H1 (cell line): ENCODE measurements at regions not wholly inside any gene's neighbourhood (a gene's known extent, or its start where the extent isn't known, plus 50 kb on each side); places are given as distances from the start of the nearest gene placed in this dataset.

Experiments used
- CTCF ChIA-PET: fragments of 300-600 bp; sonication (Branson Sonifier 250); formaldehyde crosslinking; loops from one replicate; lab custom pipeline; 2021; ENCODE audit not compliant: partially characterized antibody; lab: Charles Lee
- POLR2A ChIA-PET: fragments of 300-600 bp; sonication (Branson Sonifier 250); formaldehyde crosslinking; loops from one replicate; lab custom pipeline; 2021; ENCODE audit warnings: inconsistent platforms; ENCODE audit not compliant: partially characterized antibody; lab: Charles Lee
- DNase-seq, 2 experiments: peaks; one replicate each; pipeline versions ENCODE4 v3.0.0 to v3.0.0-alpha.2; 2010 to 2022; ENCODE audit warnings: low spot score in 2 of 2, low read depth in 1 of 2, mixed read lengths in 1 of 2
- FAIRE-seq: peaks from 2 replicates; lab custom pipeline; 2011; peaks lifted over from hg19 to GRCh38; lab: Jason Lieb, UNC
- H2AFZ ChIP-seq: 2 replicates; pipeline ENCODE4 v1.8.1; 2012; ENCODE audit warnings: low read length, inconsistent platforms
- H2AK5ac ChIP-seq: 2 replicates; pipeline ENCODE4 v1.6.1; 2013; ENCODE audit warnings: low read depth, low read length
- H2BK120ac ChIP-seq: replicated peaks from 2 replicates; pipeline ENCODE3; 2013; ENCODE audit warnings: low read depth, low read length, inconsistent platforms
- H2BK12ac ChIP-seq: 2 replicates; pipeline ENCODE4 v1.6.1; 2013; ENCODE audit warnings: low read depth, low read length
- H2BK15ac ChIP-seq: 2 replicates; pipeline ENCODE4 v1.6.1; 2013; ENCODE audit warnings: low read length
- H2BK20ac ChIP-seq: 2 replicates; pipeline ENCODE4 v1.6.1; 2013; ENCODE audit warnings: low read length
- H2BK5ac ChIP-seq: 2 replicates; pipeline ENCODE4 v1.6.1; 2013; ENCODE audit warnings: low read depth, low read length
- H3K14ac ChIP-seq: 2 replicates; pipeline ENCODE4 v1.6.1; 2013; ENCODE audit warnings: inconsistent platforms; ENCODE audit not compliant: insufficient read length
- H3K18ac ChIP-seq: 2 replicates; pipeline ENCODE4 v1.6.1; 2013; ENCODE audit warnings: low read length; ENCODE audit errors: extremely low read depth
- H3K23ac ChIP-seq: 2 replicates; pipeline ENCODE4 v1.6.1; 2013; ENCODE audit warnings: inconsistent platforms; ENCODE audit not compliant: insufficient read length
- H3K23me2 ChIP-seq: 2 replicates; pipeline ENCODE4 v1.6.1; 2013; ENCODE audit warnings: low read depth, low read length
- H3K27ac ChIP-seq: 2 replicates; pipeline ENCODE4 v1.6.1; 2011; ENCODE audit warnings: low read depth, low read length, inconsistent platforms
- H3K27me3 ChIP-seq, 4 experiments: replicated peaks in 1 of 4; 1 replicate in 1 of 4; 2 replicates in 3 of 4; pipeline versions ENCODE4 v1.6.1 to v1.8.1; 2011 to 2013; ENCODE audit warnings: low read length in 3 of 4, mild to moderate bottlenecking in 3 of 4, inconsistent platforms in 2 of 4, mixed read lengths in 2 of 4, moderate library complexity in 1 of 4; ENCODE audit not compliant: control insufficient read depth in 3 of 4, insufficient read depth in 3 of 4; ENCODE audit errors: extremely low read depth in 1 of 4
- H3K36me3 ChIP-seq, 4 experiments: 2 replicates each; pipeline versions ENCODE4 v1.6.1 to v1.8.1; 2011 to 2013; ENCODE audit warnings: mild to moderate bottlenecking in 4 of 4, low read length in 3 of 4, moderate library complexity in 2 of 4, control low read depth in 1 of 4, inconsistent platforms in 1 of 4; ENCODE audit not compliant: insufficient read depth in 4 of 4, control insufficient read depth in 2 of 4
- H3K4ac ChIP-seq: replicated peaks from 2 replicates; pipeline ENCODE3; 2013; ENCODE audit warnings: low read length, low read depth, mixed read lengths, inconsistent platforms; ENCODE audit not compliant: insufficient read length
- H3K4me1 ChIP-seq, 4 experiments: replicated peaks in 1 of 4; 1 replicate in 1 of 4; 2 replicates in 3 of 4; pipeline versions ENCODE4 v1.6.1 to v1.8.1; 2011 to 2013; ENCODE audit warnings: low read length in 3 of 4, inconsistent platforms in 2 of 4, mixed read lengths in 1 of 4; ENCODE audit not compliant: insufficient read depth in 4 of 4, control insufficient read depth in 3 of 4
- H3K4me2 ChIP-seq, 2 experiments: 2 replicates each; pipeline versions ENCODE4 v1.6.1 to v1.8.1; 2011 to 2013; ENCODE audit warnings: low read depth in 2 of 2, low read length in 2 of 2, control low read depth in 1 of 2, inconsistent platforms in 1 of 2, mild to moderate bottlenecking in 1 of 2; ENCODE audit not compliant: insufficient read depth in 1 of 2
- H3K4me3 ChIP-seq, 4 experiments: fragments of 200-600, 300-600 bp in 1 of 4; sonication (generic), shearing (Covaris generic), sonication (Bioruptor Twin) in 1 of 4; 2 replicates each; pipeline versions ENCODE4 v1.5.1 to v1.8.1; 2011 to 2016; ENCODE audit warnings: low read length in 4 of 4, low read depth in 3 of 4, control low read depth in 2 of 4, inconsistent platforms in 2 of 4, mild to moderate bottlenecking in 2 of 4, mixed read lengths in 1 of 4, moderate library complexity in 1 of 4; ENCODE audit not compliant: insufficient read depth in 2 of 4; ENCODE audit errors: extremely low read depth in 1 of 4
- H3K56ac ChIP-seq: replicated peaks from 2 replicates; pipeline ENCODE3; 2013; ENCODE audit warnings: low read depth, mild to moderate bottlenecking, mixed read lengths, low read length, inconsistent platforms; ENCODE audit not compliant: insufficient read length
- H3K79me1 ChIP-seq: 2 replicates; pipeline ENCODE4 v1.6.1; 2013; ENCODE audit warnings: low read depth, low read length, control low read depth
- H3K79me2 ChIP-seq, 2 experiments: 2 replicates each; pipeline versions ENCODE4 v1.6.1 to v1.8.1; 2012 to 2013; ENCODE audit warnings: low read length in 2 of 2, mild to moderate bottlenecking in 2 of 2, inconsistent platforms in 1 of 2; ENCODE audit not compliant: insufficient read depth in 2 of 2, control insufficient read depth in 1 of 2
- H3K9ac ChIP-seq, 4 experiments: replicated peaks in 1 of 4; 1 replicate in 1 of 4; 2 replicates in 3 of 4; pipeline versions ENCODE4 v1.6.1 to v1.8.1; 2011 to 2013; ENCODE audit warnings: low read depth in 3 of 4, low read length in 3 of 4, control low read depth in 2 of 4, mild to moderate bottlenecking in 2 of 4, moderate library complexity in 2 of 4, inconsistent platforms in 1 of 4; ENCODE audit errors: extremely low read depth in 1 of 4
- H3K9me3 ChIP-seq, 2 experiments: 2 replicates each; pipeline versions ENCODE4 v1.6.1 to v1.8.1; 2012 to 2013; ENCODE audit warnings: mild to moderate bottlenecking in 2 of 2, moderate library complexity in 2 of 2, control low read depth in 1 of 2, inconsistent platforms in 1 of 2, low read depth in 1 of 2, low read length in 1 of 2, mixed read lengths in 1 of 2; ENCODE audit not compliant: insufficient read depth in 2 of 2
- H4K20me1 ChIP-seq, 2 experiments: replicated peaks in 1 of 2; 2 replicates each; pipeline versions ENCODE3 to v1.8.1; 2011 to 2013; ENCODE audit warnings: inconsistent platforms in 2 of 2, low read length in 2 of 2, mild to moderate bottlenecking in 1 of 2; ENCODE audit not compliant: insufficient read depth in 2 of 2, control insufficient read depth in 1 of 2
- H4K5ac ChIP-seq: 2 replicates; pipeline ENCODE4 v1.6.1; 2013; ENCODE audit warnings: low read length, low read depth, mixed read lengths, inconsistent platforms; ENCODE audit not compliant: insufficient read length
- H4K8ac ChIP-seq: 2 replicates; pipeline ENCODE4 v1.8.0; 2013; ENCODE audit warnings: mild to moderate bottlenecking, moderate library complexity, low read length, inconsistent platforms; ENCODE audit not compliant: insufficient read depth; ENCODE audit errors: extremely low read depth
- H4K91ac ChIP-seq: replicated peaks from 2 replicates; pipeline ENCODE3; 2013; ENCODE audit warnings: low read length, mixed read lengths, inconsistent platforms; ENCODE audit not compliant: insufficient read length
- HDAC2 ChIP-seq, 2 experiments: fragments of 300-600 bp in 1 of 2; sonication (generic) in 1 of 2; IDR thresholded peaks; 2 replicates each; pipeline ENCODE4 v1.6.1; 2011 to 2012; ENCODE audit warnings: low read depth in 2 of 2, low read length in 2 of 2, mild to moderate bottlenecking in 2 of 2, moderate library complexity in 2 of 2, borderline replicate concordance in 1 of 2, inconsistent platforms in 1 of 2
- POLR2AphosphoS5 ChIP-seq: IDR thresholded peaks from 2 replicates; pipeline ENCODE4 v1.6.1; 2011; ENCODE audit warnings: low read depth, low read length
- RFX5 ChIP-seq: IDR thresholded peaks from 2 replicates; pipeline ENCODE4 v1.6.1; 2011; ENCODE audit warnings: low read depth, low read length, improper control_type of control experiment, borderline replicate concordance
- SRF ChIP-seq: IDR thresholded peaks from 2 replicates; pipeline ENCODE4 v1.6.1; 2011; ENCODE audit warnings: mild to moderate bottlenecking, low read depth, low read length, moderate library complexity
- YY1 ChIP-seq: IDR thresholded peaks from 2 replicates; pipeline ENCODE4 v1.6.1; 2011; ENCODE audit warnings: low read depth, mild to moderate bottlenecking, low read length
- ZNF274 ChIP-seq: IDR thresholded peaks from 2 replicates; pipeline ENCODE4 v1.7.0; 2012; ENCODE audit warnings: low read length, borderline replicate concordance; ENCODE audit errors: extremely low read depth
- WGBS, 2 experiments: shearing (Covaris generic) in 1 of 2; methylation state at CpG; one replicate each; pipeline versions ENCODE4 v1.1.6 to v1.1.7; 2013 to 2015; ENCODE audit warnings: low lambda C conversion rate in 2 of 2, mixed read lengths in 2 of 2, inconsistent platforms in 1 of 2, low coverage in 1 of 2, missing lambda C conversion rate in 1 of 2; ENCODE audit not compliant: insufficient replicate concordance in 2 of 2, insufficient coverage in 1 of 2, insufficient read length in 1 of 2; ENCODE audit errors: extremely low coverage in 1 of 2, missing lambda C conversion rate in 1 of 2; 5-methylcytosine and 5-hydroxymethylcytosine counted together
- TF ChIP-seq, protein P1 (sequence below): IDR thresholded peaks from 2 replicates; pipeline ENCODE4 v1.6.1; 2012; ENCODE audit warnings: low read length, inconsistent platforms

DNA sequence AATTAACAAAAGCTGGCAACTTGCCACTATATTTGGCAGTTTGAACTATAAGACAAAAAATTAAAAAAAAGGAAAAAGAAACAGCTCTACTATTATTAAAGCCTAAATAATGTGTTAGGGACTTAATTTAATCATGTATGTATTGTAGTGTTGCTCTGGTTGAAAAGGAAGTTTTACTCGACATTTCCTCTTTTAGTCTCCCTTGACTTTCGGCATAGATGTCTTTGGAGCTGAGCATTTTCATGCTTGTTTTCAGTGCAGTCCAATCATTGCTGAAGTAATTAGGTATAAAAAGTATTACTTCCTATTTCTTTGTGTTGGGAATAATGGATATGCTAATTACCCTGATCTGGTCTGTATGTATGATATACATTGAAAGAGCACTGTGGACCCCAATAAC is 216.8 kb upstream of the KLF6 start:
- DNase-seq (no peak), FAIRE-seq (no peak)
- H2AFZ ChIP-seq = no peak overlapping the region
- H4K20me1 ChIP-seq = no peaks in the 10 kb centered on the region
- no peak overlapping the region for H2BK20ac ChIP-seq
- H3K4me1 ChIP-seq = peaks cover 0 to 3% (median 0%) of the 10 kb centered on the region in 4 experiments; a peak in 2 of 7 replicates
- no peak overlapping the region for H4K5ac ChIP-seq
- H3K9me3 ChIP-seq = no peaks in the 10 kb centered on the region
- H3K79me2 ChIP-seq = no peaks in the 10 kb centered on the region
- no peaks in the 10 kb centered on the region for H3K23me2 ChIP-seq
- ChIA-PET POLR2A (no interaction called here), CTCF (no interaction called here)
- no peak overlapping the region for H3K4me2 ChIP-seq
- H3K14ac ChIP-seq = no peak overlapping the region
- H2AK5ac ChIP-seq = no peak overlapping the region
- no peak overlapping the region for H2BK15ac ChIP-seq
- no peaks in the 10 kb centered on the region for H3K27me3 ChIP-seq
- no peak overlapping the region for H2BK120ac ChIP-seq
- H3K18ac ChIP-seq = no peak overlapping the region
- H3K9ac ChIP-seq = no peak overlapping the region
- no peak overlapping the region for H3K27ac ChIP-seq
- H3K23ac ChIP-seq = no peak overlapping the region
- no peaks in the 10 kb centered on the region for H3K36me3 ChIP-seq
- TF ChIP-seq HDAC2 (IDR thresholded peaks at IDR 0.05; ENCODE audit: borderline replicate concordance in 1 of 2, low read depth in 2 of 2, low read length in 2 of 2) = no peak
- no peak for TF ChIP-seq ZNF274
- TF ChIP-seq YY1 = no peak
- no peak for TF ChIP-seq RFX5
- TF ChIP-seq, protein P1, sequence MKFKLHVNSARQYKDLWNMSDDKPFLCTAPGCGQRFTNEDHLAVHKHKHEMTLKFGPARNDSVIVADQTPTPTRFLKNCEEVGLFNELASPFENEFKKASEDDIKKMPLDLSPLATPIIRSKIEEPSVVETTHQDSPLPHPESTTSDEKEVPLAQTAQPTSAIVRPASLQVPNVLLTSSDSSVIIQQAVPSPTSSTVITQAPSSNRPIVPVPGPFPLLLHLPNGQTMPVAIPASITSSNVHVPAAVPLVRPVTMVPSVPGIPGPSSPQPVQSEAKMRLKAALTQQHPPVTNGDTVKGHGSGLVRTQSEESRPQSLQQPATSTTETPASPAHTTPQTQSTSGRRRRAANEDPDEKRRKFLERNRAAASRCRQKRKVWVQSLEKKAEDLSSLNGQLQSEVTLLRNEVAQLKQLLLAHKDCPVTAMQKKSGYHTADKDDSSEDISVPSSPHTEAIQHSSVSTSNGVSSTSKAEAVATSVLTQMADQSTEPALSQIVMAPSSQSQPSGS = no peak
- TF ChIP-seq SRF = no peak
- TF ChIP-seq POLR2AphosphoS5 = no peak
- no peak overlapping the region for H4K91ac ChIP-seq
- no peak overlapping the region for H2BK5ac ChIP-seq
- H3K79me1 ChIP-seq = no peaks in the 10 kb centered on the region
- H3K4me3 ChIP-seq = no peak overlapping the region
- no peak overlapping the region for H2BK12ac ChIP-seq
- 90% methylated on average over 2 of the region's 2 CpGs; no CpG with 5 or more reads in 1 of the 2 experiments for WGBS, 2 experiments
- H4K8ac ChIP-seq = no peak overlapping the region
- H3K4ac ChIP-seq = no peak overlapping the region
- no peak overlapping the region for H3K56ac ChIP-seq
